PC-3 (cell line): ENCODE measurements at regions not wholly inside any gene's neighbourhood (a gene's known extent, or its start where the extent isn't known, plus 50 kb on each side); places are given as distances from the start of the nearest gene placed in this dataset.
"Not testable (repeated sequence)": the region's sequence is repeated elsewhere in the genome, so short reads cannot be mapped to it uniquely, and the experiment has no call there.

ENCODE experiments used
- ATAC-seq: fragments of 200-7000 bp; cut with Tn5 transposase; 2 replicates; pipeline ENCODE4 v1.9.1; 2020; ENCODE audit warnings: mild to moderate bottlenecking, moderate library complexity
- BruUV-seq: library from RNA; stranded (reverse); fragments of 400-500 nt; replicated peaks from 2 replicates; lab custom pipeline; 2021; lab: Mats Ljungman, UMichigan
- CTCF ChIA-PET: fragments of 300-600 bp; sonication (Branson Sonifier 250); formaldehyde crosslinking; loops from one replicate; lab custom pipeline; 2022; ENCODE audit warnings: antibody characterized with exemption; lab: Charles Lee
- POLR2A ChIA-PET: fragments of 300-600 bp; sonication (Branson Sonifier 250); formaldehyde crosslinking; loops from one replicate; lab custom pipeline; 2022; ENCODE audit warnings: antibody characterized with exemption; ENCODE audit not compliant: unreplicated experiment; lab: Charles Lee
- DNase-seq: peaks from one replicate; pipeline ENCODE4 v3.0.0-alpha.2; 2015
- H2AFZ ChIP-seq: fragments of 300-600 bp; sonication (generic); 2 replicates; pipeline ENCODE4 v1.6.0; 2016; ENCODE audit warnings: antibody characterized with exemption, low read length
- H3F3A ChIP-seq: fragments of 300-600 bp; sonication (generic); one replicate; pipeline ENCODE4 v1.6.0; 2017; ENCODE audit warnings: antibody characterized with exemption, low read length, control low read depth, mild to moderate bottlenecking; ENCODE audit not compliant: unreplicated experiment
- H3K27ac ChIP-seq: fragments of 300-600 bp; sonication (generic); 2 replicates; pipeline ENCODE4 v1.5.1; 2016; ENCODE audit warnings: mild to moderate bottlenecking, low read length
- H3K27me3 ChIP-seq: fragments of 300-600 bp; sonication (generic); 2 replicates; pipeline ENCODE4 v1.6.1; 2016; ENCODE audit warnings: low read length, mixed read lengths
- H3K36me3 ChIP-seq: fragments of 300-600 bp; sonication (generic); 2 replicates; pipeline ENCODE4 v1.6.1; 2016; ENCODE audit warnings: low read depth, mixed run types, low read length, mixed read lengths
- H3K4me1 ChIP-seq: fragments of 300-600 bp; sonication (generic); 2 replicates; pipeline ENCODE4 v1.5.1; 2016; ENCODE audit warnings: low read length; ENCODE audit not compliant: insufficient read depth
- H3K4me2 ChIP-seq: fragments of 300-600 bp; sonication (generic); 2 replicates; pipeline ENCODE4 v1.6.0; 2016; ENCODE audit warnings: low read length
- H3K4me3 ChIP-seq: fragments of 300-600 bp; sonication (generic); 2 replicates; pipeline ENCODE4 v1.5.1; 2016; ENCODE audit warnings: mild to moderate bottlenecking, low read length, mixed read lengths
- H3K79me2 ChIP-seq: fragments of 300-600 bp; sonication (generic); 2 replicates; pipeline ENCODE4 v1.6.1; 2017; ENCODE audit warnings: low read length, mixed read lengths
- H3K9ac ChIP-seq: fragments of 300-600 bp; sonication (generic); 2 replicates; pipeline ENCODE4 v1.6.0; 2016; ENCODE audit warnings: mild to moderate bottlenecking, low read length
- H3K9me2 ChIP-seq: fragments of 300-600 bp; sonication (generic); replicated peaks from 2 replicates; pipeline ENCODE4 v1.6.1; 2016; ENCODE audit warnings: mixed run types, low read length, mixed read lengths
- H3K9me3 ChIP-seq: fragments of 300-600 bp; sonication (generic); 2 replicates; pipeline ENCODE4 v1.6.1; 2016; ENCODE audit warnings: low read length, mixed read lengths
- H4K20me1 ChIP-seq: fragments of 300-600 bp; sonication (generic); 2 replicates; pipeline ENCODE4 v1.6.1; 2016; ENCODE audit warnings: low read length, mixed read lengths
- EZH2 ChIP-seq: fragments of 300-600 bp; sonication (generic); IDR thresholded peaks from one replicate; pipeline ENCODE4 v1.6.1; 2017; ENCODE audit warnings: antibody characterized with exemption, mild to moderate bottlenecking, low read length; ENCODE audit not compliant: unreplicated experiment
- intact Hi-C: fragments of 100-400 bp; cut with micrococcal nuclease; formaldehyde crosslinking; loops from 2 replicates; pipeline ENCODE4 v1.9.0; 2023
- TF ChIP-seq, protein P1 (sequence below): fragments of 300-600 bp; sonication (generic); conservative IDR thresholded peaks from 2 replicates; pipeline ENCODE4 v1.5.1; 2017; ENCODE audit warnings: antibody characterized with exemption, low read depth, mild to moderate bottlenecking, low read length

DNA sequence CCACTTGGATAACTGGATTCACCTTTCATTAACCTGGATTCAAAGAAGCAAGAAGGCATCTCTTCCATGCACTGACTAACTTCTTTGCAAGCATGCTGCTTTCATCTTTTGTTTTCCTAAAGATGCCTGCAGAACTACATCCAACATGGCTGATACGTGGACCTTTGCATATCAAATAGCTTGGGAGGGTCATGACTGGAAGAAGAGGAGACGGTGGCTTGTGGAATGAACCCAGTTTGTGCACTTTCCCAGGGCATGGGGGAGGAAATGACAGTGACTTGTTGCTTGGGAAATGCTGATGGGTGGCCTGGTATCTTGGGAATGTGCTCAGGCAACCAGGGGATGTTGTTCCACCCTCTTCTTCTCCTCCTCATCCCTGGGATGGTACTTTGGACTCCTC is 133.4 kb downstream of the TRIM43 start:
- H3K9me3 ChIP-seq, ATAC-seq, H3K4me3 ChIP-seq, BruUV-seq, H3F3A ChIP-seq, H3K36me3 ChIP-seq, DNase-seq, H3K4me2 ChIP-seq, H3K9me2 ChIP-seq, intact Hi-C loops, H2AFZ ChIP-seq, H3K4me1 ChIP-seq, H3K27me3 ChIP-seq, H4K20me1 ChIP-seq, H3K9ac ChIP-seq, POLR2A ChIA-PET, H3K79me2 ChIP-seq, H3K27ac ChIP-seq, CTCF ChIA-PET: not testable (repeated sequence)

DNA sequence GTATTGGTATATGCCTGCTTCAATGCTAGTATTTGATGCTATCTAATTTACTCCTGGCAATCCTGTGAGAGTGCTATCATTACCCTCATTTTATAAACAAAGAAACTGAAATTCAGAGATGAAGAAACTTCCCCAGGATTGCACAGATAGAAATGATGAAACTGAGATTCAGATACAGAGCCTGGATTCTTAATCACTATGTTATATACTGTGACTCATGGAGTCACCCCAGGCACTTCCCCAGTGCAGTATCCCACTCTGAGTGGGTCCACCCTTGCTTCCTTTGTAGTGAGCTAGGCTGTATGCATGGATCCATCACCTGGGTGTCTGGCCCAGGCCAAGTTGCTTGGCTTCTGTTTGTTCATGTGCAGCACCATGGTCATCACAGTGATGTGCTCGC is 133.9 kb downstream of the TRIM43 start:
- H4K20me1 ChIP-seq, POLR2A ChIA-PET, H3K79me2 ChIP-seq, H3K36me3 ChIP-seq, BruUV-seq, H3K9ac ChIP-seq, intact Hi-C loops, H3K4me1 ChIP-seq, H3K4me3 ChIP-seq, H3K9me2 ChIP-seq, ATAC-seq, CTCF ChIA-PET, H3K9me3 ChIP-seq, H3K27ac ChIP-seq, H3K27me3 ChIP-seq, H3K4me2 ChIP-seq, H3F3A ChIP-seq, H2AFZ ChIP-seq: not testable (repeated sequence)
- DNase-seq = peak; percentile 17

DNA sequence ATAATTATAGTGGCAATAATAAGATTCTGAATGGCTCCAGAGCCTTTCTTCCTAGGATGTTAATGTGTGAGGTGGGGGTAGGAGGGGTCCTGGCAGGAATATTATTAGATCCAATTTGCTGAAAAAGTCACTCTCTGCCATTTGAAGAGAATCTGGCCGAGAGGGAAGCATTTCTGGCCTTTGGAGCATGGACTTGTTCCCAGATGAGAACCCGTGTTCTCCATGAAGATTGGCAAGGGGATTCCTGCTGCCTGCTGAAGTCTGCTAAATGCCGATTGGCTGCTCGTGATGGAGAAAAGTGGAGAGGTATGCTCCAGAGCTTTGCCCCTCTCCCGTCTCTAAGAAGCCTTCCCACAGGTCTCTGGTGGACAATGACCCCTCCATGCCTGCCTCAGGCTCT is 135.6 kb downstream of the TRIM43 start:
- H3K79me2 ChIP-seq, ATAC-seq, H3K27me3 ChIP-seq, DNase-seq, CTCF ChIA-PET, H4K20me1 ChIP-seq, H3F3A ChIP-seq, H3K36me3 ChIP-seq, H3K9ac ChIP-seq, H3K27ac ChIP-seq, H3K9me2 ChIP-seq, POLR2A ChIA-PET, H3K9me3 ChIP-seq, BruUV-seq, H3K4me1 ChIP-seq, intact Hi-C loops, H3K4me3 ChIP-seq, H3K4me2 ChIP-seq, H2AFZ ChIP-seq: not testable (repeated sequence)

DNA sequence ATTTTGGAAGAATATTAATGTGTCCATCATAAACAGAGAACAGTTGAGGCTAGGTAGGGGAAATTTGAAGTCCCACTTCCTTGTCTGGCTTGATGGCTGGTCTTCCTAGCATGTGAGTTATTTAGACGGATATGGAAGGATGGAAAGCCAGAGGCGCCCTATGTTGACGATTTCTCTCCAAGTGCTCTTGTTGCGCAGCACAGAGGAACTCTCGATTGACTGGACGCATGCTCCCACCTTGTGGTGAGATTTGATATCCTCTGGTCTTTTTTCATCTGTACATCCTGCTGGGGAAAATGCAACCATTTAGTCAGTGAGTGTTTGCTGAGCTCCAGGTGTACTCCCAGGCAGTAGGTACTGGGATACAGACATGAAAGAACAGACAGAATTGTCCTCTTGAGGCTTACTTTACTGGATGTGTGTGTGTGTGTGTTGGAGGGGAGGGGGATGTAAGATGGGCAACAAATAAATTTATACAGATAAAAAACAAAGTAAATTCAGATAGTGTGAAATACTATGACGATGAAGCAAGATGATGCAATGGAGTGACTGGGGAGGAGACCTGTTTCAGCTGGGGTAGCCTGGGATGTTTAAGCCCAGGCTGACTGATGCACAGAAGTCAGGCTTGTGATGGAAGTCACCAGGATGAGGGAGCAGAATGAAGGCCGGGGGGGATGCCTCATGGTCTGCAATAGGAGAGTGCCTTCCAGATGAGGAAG is 137.2 kb downstream of the TRIM43 start:
- no peaks in the 10 kb centered on the region for H3K36me3 ChIP-seq
- H3F3A ChIP-seq = no peaks in the 10 kb centered on the region
- peak; percentile 97 for ATAC-seq
- ChIA-PET CTCF (no interaction called here), POLR2A (no interaction called here)
- H3K4me3 ChIP-seq = no peak overlapping the region
- no peaks in the 10 kb centered on the region for H3K9me2 ChIP-seq
- no peaks in the 10 kb centered on the region for H3K79me2 ChIP-seq
- H3K4me1 ChIP-seq = no peaks in the 10 kb centered on the region
- no peaks in the 10 kb centered on the region for H3K9me3 ChIP-seq
- H3K27me3 ChIP-seq = no peaks in the 10 kb centered on the region
- no peak for TF ChIP-seq EZH2
- TF ChIP-seq, protein P1, sequence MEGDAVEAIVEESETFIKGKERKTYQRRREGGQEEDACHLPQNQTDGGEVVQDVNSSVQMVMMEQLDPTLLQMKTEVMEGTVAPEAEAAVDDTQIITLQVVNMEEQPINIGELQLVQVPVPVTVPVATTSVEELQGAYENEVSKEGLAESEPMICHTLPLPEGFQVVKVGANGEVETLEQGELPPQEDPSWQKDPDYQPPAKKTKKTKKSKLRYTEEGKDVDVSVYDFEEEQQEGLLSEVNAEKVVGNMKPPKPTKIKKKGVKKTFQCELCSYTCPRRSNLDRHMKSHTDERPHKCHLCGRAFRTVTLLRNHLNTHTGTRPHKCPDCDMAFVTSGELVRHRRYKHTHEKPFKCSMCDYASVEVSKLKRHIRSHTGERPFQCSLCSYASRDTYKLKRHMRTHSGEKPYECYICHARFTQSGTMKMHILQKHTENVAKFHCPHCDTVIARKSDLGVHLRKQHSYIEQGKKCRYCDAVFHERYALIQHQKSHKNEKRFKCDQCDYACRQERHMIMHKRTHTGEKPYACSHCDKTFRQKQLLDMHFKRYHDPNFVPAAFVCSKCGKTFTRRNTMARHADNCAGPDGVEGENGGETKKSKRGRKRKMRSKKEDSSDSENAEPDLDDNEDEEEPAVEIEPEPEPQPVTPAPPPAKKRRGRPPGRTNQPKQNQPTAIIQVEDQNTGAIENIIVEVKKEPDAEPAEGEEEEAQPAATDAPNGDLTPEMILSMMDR = peak; percentile 80
- peak overlapping the region; percentile 24; the same call in 1 of the 2 replicates for H3K4me2 ChIP-seq
- intact Hi-C loops = loop anchor here (1.0 to 2.0 kb wide), 3 partner anchors 43 to 318 kb away; no protein-coding TSS in a partner anchor
- no peak overlapping the region for H3K27ac ChIP-seq
- H2AFZ ChIP-seq = peak overlapping the region; percentile 73
- no peak overlapping the region for H3K9ac ChIP-seq
- DNase-seq = peak; percentile 92
- BruUV-seq = no TSS peak
- H4K20me1 ChIP-seq = no peaks in the 10 kb centered on the region
